Testis (tissue), 2 donors: ENCODE measurements at regions not wholly inside any gene's neighbourhood (a gene's known extent, or its start where the extent isn't known, plus 50 kb on each side); places are given as distances from the start of the nearest gene placed in this dataset.

Experiments
- CTCF ChIP-seq, 3 experiments: fragments of 450-650 bp in 2 of 3; fragments of 200-600 bp in 1 of 3; sonication (generic) in 1 of 3; IDR thresholded peaks; one replicate each; pipeline ENCODE4 v1.5.1; 2016 to 2019; ENCODE audit warnings: antibody characterized with exemption in 3 of 3, mild to moderate bottlenecking in 2 of 3, moderate library complexity in 1 of 3
- POLR2A ChIP-seq: fragments of 450-650 bp; IDR thresholded peaks from one replicate; pipeline ENCODE4 v1.6.1; 2017; ENCODE audit warnings: antibody characterized with exemption, mild to moderate bottlenecking, moderate library complexity

- TF ChIP-seq CTCF (IDR thresholded peaks at IDR 0.05), result no peak
- TF ChIP-seq POLR2A, result no peak
Measured at GRCh38 chr11:95577716-95578460, 211.7 kb downstream of the FAM76B start.
